ENCODE measurements at regions not wholly inside any gene's neighbourhood (a gene's known extent, or its start where the extent isn't known, plus 50 kb on each side); places are given as distances from the start of the nearest gene placed in this dataset.

- no peak for TF ChIP-seq CTCF (IDR thresholded peaks at IDR 0.05)
- TF ChIP-seq EP300 (IDR thresholded peaks at IDR 0.05) = no peak
- no peak for TF ChIP-seq POLR2A (IDR thresholded peaks at IDR 0.05)
- TF ChIP-seq POLR2AphosphoS5 (IDR thresholded peaks at IDR 0.05) = no peak
Observed at GRCh38 chr9:21616082-21616778, 134.1 kb upstream of the IFNE start.

Measured in stomach (tissue), 4 donors.